GM12878 (cell line): ENCODE measurements at regions not wholly inside any gene's neighbourhood (a gene's known extent, or its start where the extent isn't known, plus 50 kb on each side); places are given as distances from the start of the nearest gene placed in this dataset.

Source experiments
- ATAC-seq: fragments of 200-7000 bp; cut with Tn5 transposase; 3 replicates; pipeline ENCODE4 v1.9.1; 2020; ENCODE audit warnings: mild to moderate bottlenecking, moderate library complexity
- BruUV-seq: library from RNA; stranded (reverse); fragments of 400-500 nt; replicated peaks from 2 replicates; lab custom pipeline; 2021; lab: Mats Ljungman, UMichigan
- CTCF ChIA-PET: fragments of 300-600 bp; sonication (Branson Sonifier 250); formaldehyde crosslinking; extraction: SDS; loops from one replicate; lab custom pipeline; 2021; ENCODE audit warnings: inconsistent platforms; lab: Yijun Ruan, JAX
- POLR2A ChIA-PET: fragments of 350-600 bp; formaldehyde crosslinking; extraction: SDS; loops from one replicate; lab custom pipeline; 2021; ENCODE audit warnings: inconsistent platforms; lab: Charles Lee
- RAD21 ChIA-PET: fragments of 300-600 bp; sonication (Branson Sonifier 250); formaldehyde crosslinking; loops from one replicate; lab custom pipeline; 2023; ENCODE audit warnings: antibody characterized with exemption; ENCODE audit not compliant: unreplicated experiment; lab: Charles Lee
- SMC1A ChIA-PET: fragments of 300-600 bp; sonication (Branson Sonifier 250); formaldehyde crosslinking; loops from one replicate; lab custom pipeline; 2023; ENCODE audit not compliant: unreplicated experiment, uncharacterized antibody; lab: Charles Lee
- DNase-seq: peaks from one replicate; pipeline ENCODE4 v3.0.0-alpha.2; 2011; ENCODE audit warnings: low read depth, low spot score
- FAIRE-seq: peaks from 3 replicates; lab custom pipeline; 2011; peaks lifted over from hg19 to GRCh38; lab: Jason Lieb, UNC
- H2AFZ ChIP-seq: 2 replicates; pipeline ENCODE4 v1.6.0; 2011; ENCODE audit warnings: low read depth, low read length, control low read depth; ENCODE audit not compliant: control insufficient read depth
- H3K27ac ChIP-seq: 2 replicates; pipeline ENCODE4 v1.5.1; 2011; ENCODE audit warnings: control low read depth; ENCODE audit not compliant: control insufficient read depth, insufficient read depth
- H3K27me3 ChIP-seq, 2 experiments: replicated peaks in 1 of 2; 2 replicates each; pipeline versions ENCODE4 v1.6.0 to v1.6.1; 2011; ENCODE audit warnings: low read length in 1 of 2; ENCODE audit not compliant: control insufficient read depth in 2 of 2, insufficient read depth in 2 of 2
- H3K36me3 ChIP-seq, 2 experiments: 2 replicates each; pipeline ENCODE4 v1.5.1; 2011; ENCODE audit warnings: low read length in 1 of 2; ENCODE audit not compliant: control insufficient read depth in 2 of 2, insufficient read depth in 2 of 2
- H3K4me1 ChIP-seq: 2 replicates; pipeline ENCODE4 v1.6.1; 2011; ENCODE audit warnings: mild to moderate bottlenecking, low read length, moderate library complexity, mixed read lengths; ENCODE audit not compliant: control insufficient read depth, insufficient read depth
- H3K4me2 ChIP-seq: 2 replicates; pipeline ENCODE4 v1.6.0; 2011; ENCODE audit warnings: control low read depth; ENCODE audit not compliant: control insufficient read depth, insufficient read depth
- H3K4me3 ChIP-seq: fragments of 200-600 bp; sonication (generic); 2 replicates; pipeline ENCODE4 v1.5.1; 2016
- H3K79me2 ChIP-seq: 2 replicates; pipeline ENCODE4 v1.6.0; 2011; ENCODE audit warnings: low read length; ENCODE audit not compliant: control insufficient read depth, insufficient read depth
- H3K9ac ChIP-seq: 2 replicates; pipeline ENCODE4 v1.8.0; 2011; ENCODE audit warnings: low read length, control low read depth, mixed read lengths; ENCODE audit not compliant: control insufficient read depth, insufficient read depth
- H3K9me3 ChIP-seq: replicated peaks from 3 replicates; pipeline ENCODE4 v1.5.1; 2011; ENCODE audit warnings: mild to moderate bottlenecking, low read length; ENCODE audit not compliant: control insufficient read depth, insufficient read depth
- H4K20me1 ChIP-seq: 2 replicates; pipeline ENCODE4 v1.6.0; 2011; ENCODE audit not compliant: control insufficient read depth, insufficient read depth
- BCL3 ChIP-seq: IDR thresholded peaks from 2 replicates; pipeline ENCODE4 v1.6.1; 2011; ENCODE audit warnings: borderline replicate concordance, low read depth, mild to moderate bottlenecking, moderate library complexity, low read length; ENCODE audit not compliant: insufficient read depth, poor library complexity, severe bottlenecking
- BMI1 ChIP-seq: fragments of 450-650 bp; IDR thresholded peaks from 2 replicates; pipeline ENCODE4 v1.6.1; 2016; ENCODE audit warnings: mild to moderate bottlenecking, moderate library complexity, borderline replicate concordance
- RAD21 ChIP-seq: IDR thresholded peaks from 2 replicates; pipeline ENCODE4 v1.6.1; 2011; ENCODE audit warnings: mild to moderate bottlenecking, low read depth, low read length, moderate library complexity; ENCODE audit not compliant: insufficient read depth
- RCOR1 ChIP-seq: conservative IDR thresholded peaks from 2 replicates; pipeline ENCODE4 v1.6.1; 2012; ENCODE audit warnings: low read depth, low read length, improper control_type of control experiment
- RUNX3 ChIP-seq: IDR thresholded peaks from 2 replicates; pipeline ENCODE4 v1.6.1; 2012; ENCODE audit warnings: low read length, inconsistent platforms
- SKIL ChIP-seq: fragments of 450-650 bp; IDR thresholded peaks from 2 replicates; pipeline ENCODE4 v1.6.1; 2017; ENCODE audit warnings: mild to moderate bottlenecking, low read depth, inconsistent platforms; ENCODE audit not compliant: poor library complexity, severe bottlenecking
- SPI1 ChIP-seq: IDR thresholded peaks from 2 replicates; pipeline ENCODE4 v1.6.1; 2011; ENCODE audit warnings: low read depth, mild to moderate bottlenecking, low read length, moderate library complexity, borderline replicate concordance; ENCODE audit not compliant: insufficient read depth
- STAT1 ChIP-seq: fragments of 450-650 bp; conservative IDR thresholded peaks from 2 replicates; pipeline ENCODE4 v1.6.1; 2014; ENCODE audit warnings: antibody characterized with exemption, mild to moderate bottlenecking
- TCF12 ChIP-seq: IDR thresholded peaks from 2 replicates; pipeline ENCODE4 v1.6.1; 2011; ENCODE audit warnings: low read depth, mild to moderate bottlenecking, low read length
- ZBTB4 ChIP-seq: fragments of 450-650 bp; formaldehyde crosslinking; IDR thresholded peaks from 2 replicates; pipeline ENCODE4 v1.4.0; 2022; ENCODE audit warnings: mild to moderate bottlenecking, moderate library complexity
- WGBS: methylation state at CpG from one replicate; pipeline ENCODE4 v1.1.6; 2016; ENCODE audit warnings: low lambda C conversion rate; ENCODE audit not compliant: insufficient replicate concordance, insufficient coverage; ENCODE audit errors: missing lambda C conversion rate; 5-methylcytosine and 5-hydroxymethylcytosine counted together
- in situ Hi-C: fragments of 300-500 bp; cut with MboI; formaldehyde crosslinking; loops from 9 replicates; pipeline ENCODE4 v1.14.3; 2018; ENCODE audit warnings: mixed read lengths
- intact Hi-C: fragments of 100-400 bp; cut with micrococcal nuclease; formaldehyde crosslinking; loops from one replicate; pipeline ENCODE4 v1.14.2; 2022; ENCODE audit not compliant: unreplicated experiment

GRCh38 chr11:41609511-41609910 lies 150.1 kb upstream of the LRRC4C start:
- no peaks in the 10 kb centered on the region for H3K79me2 ChIP-seq
- POLR2A ChIA-PET, result no interaction called here
- H3K4me3 ChIP-seq, result no peak overlapping the region
- no peak for FAIRE-seq
- no TSS peak for BruUV-seq
- H3K27me3 ChIP-seq, result no peaks in the 10 kb centered on the region
- no peak overlapping the region for H3K27ac ChIP-seq
- H2AFZ ChIP-seq, result no peak overlapping the region
- intact Hi-C loops (no loop called here), in situ Hi-C loops (no loop called here)
- CTCF ChIA-PET, result interaction anchor here (1.6 kb wide), 1 partner anchor 1673 kb away, joined by 4 read pairs; no protein-coding TSS in a partner anchor
- TF ChIP-seq RCOR1 (no peak), BCL3 (no peak), STAT1 (no peak)
- ATAC-seq, result no peak
- no peaks in the 10 kb centered on the region for H3K4me1 ChIP-seq
- RAD21 ChIA-PET, result no interaction called here
- 0% methylated on average over 1 of the region's 1 CpG for WGBS
- no peaks in the 10 kb centered on the region for H3K9me3 ChIP-seq
- SMC1A ChIA-PET, result no interaction called here
- no peak overlapping the region for H3K9ac ChIP-seq
- H3K36me3 ChIP-seq, result no peaks in the 10 kb centered on the region
- H4K20me1 ChIP-seq, result no peaks in the 10 kb centered on the region
- no peak for DNase-seq
- no peak overlapping the region for H3K4me2 ChIP-seq

- no peaks in the 10 kb centered on the region for H3K4me1 ChIP-seq
- ChIA-PET SMC1A (interaction anchor here (0.7 to 2.2 kb wide), 2 partner anchors 24 to 152 kb away, joined by 3 to 9 read pairs; no protein-coding TSS in a partner anchor), CTCF (interaction anchor here (0.7 to 2.5 kb wide), 8 partner anchors 34 to 912 kb away, joined by 3 to 14 read pairs (median 3); partner anchors contain the start of gene LRRC4C), POLR2A (no interaction called here), RAD21 (interaction anchor here (1.2 to 1.5 kb wide), 2 partner anchors 113 to 152 kb away, joined by 3 to 10 read pairs; partner anchors contain the start of gene LRRC4C)
- in situ Hi-C loops (no loop called here), intact Hi-C loops (loop anchor here (5.0 kb wide), 1 partner anchor 150 kb away; no protein-coding TSS in a partner anchor)
- H3K9me3 ChIP-seq, result no peaks in the 10 kb centered on the region
- H3K4me3 ChIP-seq, result no peak overlapping the region
- H2AFZ ChIP-seq, result no peak overlapping the region
- no peaks in the 10 kb centered on the region for H3K79me2 ChIP-seq
- H3K9ac ChIP-seq, result no peak overlapping the region
- FAIRE-seq (no peak), ATAC-seq (no peak), DNase-seq (no peak)
- no TSS peak for BruUV-seq
- H4K20me1 ChIP-seq, result no peaks in the 10 kb centered on the region
- H3K4me2 ChIP-seq, result no peak overlapping the region
- H3K36me3 ChIP-seq, result no peaks in the 10 kb centered on the region
- H3K27me3 ChIP-seq, result no peaks in the 10 kb centered on the region
- 0% methylated on average over 1 of the region's 1 CpG for WGBS
- no peak overlapping the region for H3K27ac ChIP-seq
- TF ChIP-seq SPI1, result no peak
- TF ChIP-seq RUNX3, result no peak
- TF ChIP-seq TCF12, result no peak
- TF ChIP-seq RAD21, result peak; percentile 26; the same call in 1 of the 2 replicates
- no peak for TF ChIP-seq ZBTB4 (CRISPR knock-in tag)
- TF ChIP-seq BMI1, result no peak
- no peak for TF ChIP-seq SKIL
Observed at GRCh38 chr11:41612415-41612814, 153.0 kb upstream of the LRRC4C start.
